ENCODE measurements at regions not wholly inside any gene's neighbourhood (a gene's known extent, or its start where the extent isn't known, plus 50 kb on each side); places are given as distances from the start of the nearest gene placed in this dataset.

DNA sequence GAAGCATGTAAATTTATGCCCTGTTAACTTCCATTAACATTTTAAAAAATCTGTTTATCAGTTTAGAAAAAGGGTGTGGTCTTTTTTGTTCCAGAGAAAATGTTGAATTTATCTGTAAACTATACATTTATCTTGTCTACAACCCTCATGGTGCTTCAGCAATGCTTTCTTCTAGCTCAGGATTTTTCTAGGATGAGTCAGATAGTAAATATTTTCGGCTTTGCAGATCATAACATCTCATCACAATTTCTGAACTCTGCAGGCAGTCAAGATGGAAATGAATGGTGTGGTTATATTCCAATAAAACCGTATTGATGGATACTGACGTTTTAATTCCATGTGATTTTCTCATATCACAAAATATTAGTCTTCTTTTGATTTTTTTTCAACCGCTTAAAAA, 70.5 kb upstream of the FOXB1 start:
- TF ChIP-seq, protein P1, sequence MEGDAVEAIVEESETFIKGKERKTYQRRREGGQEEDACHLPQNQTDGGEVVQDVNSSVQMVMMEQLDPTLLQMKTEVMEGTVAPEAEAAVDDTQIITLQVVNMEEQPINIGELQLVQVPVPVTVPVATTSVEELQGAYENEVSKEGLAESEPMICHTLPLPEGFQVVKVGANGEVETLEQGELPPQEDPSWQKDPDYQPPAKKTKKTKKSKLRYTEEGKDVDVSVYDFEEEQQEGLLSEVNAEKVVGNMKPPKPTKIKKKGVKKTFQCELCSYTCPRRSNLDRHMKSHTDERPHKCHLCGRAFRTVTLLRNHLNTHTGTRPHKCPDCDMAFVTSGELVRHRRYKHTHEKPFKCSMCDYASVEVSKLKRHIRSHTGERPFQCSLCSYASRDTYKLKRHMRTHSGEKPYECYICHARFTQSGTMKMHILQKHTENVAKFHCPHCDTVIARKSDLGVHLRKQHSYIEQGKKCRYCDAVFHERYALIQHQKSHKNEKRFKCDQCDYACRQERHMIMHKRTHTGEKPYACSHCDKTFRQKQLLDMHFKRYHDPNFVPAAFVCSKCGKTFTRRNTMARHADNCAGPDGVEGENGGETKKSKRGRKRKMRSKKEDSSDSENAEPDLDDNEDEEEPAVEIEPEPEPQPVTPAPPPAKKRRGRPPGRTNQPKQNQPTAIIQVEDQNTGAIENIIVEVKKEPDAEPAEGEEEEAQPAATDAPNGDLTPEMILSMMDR (IDR thresholded peaks at IDR 0.05): no peak
- TF ChIP-seq EZH2 (IDR thresholded peaks at IDR 0.05; ENCODE audit: borderline replicate concordance, insufficient read depth, low read depth, low read length, poor library complexity, severe bottlenecking): no peak
